ENCODE measurements at regions not wholly inside any gene's neighbourhood (a gene's known extent, or its start where the extent isn't known, plus 50 kb on each side); places are given as distances from the start of the nearest gene placed in this dataset.

DNA sequence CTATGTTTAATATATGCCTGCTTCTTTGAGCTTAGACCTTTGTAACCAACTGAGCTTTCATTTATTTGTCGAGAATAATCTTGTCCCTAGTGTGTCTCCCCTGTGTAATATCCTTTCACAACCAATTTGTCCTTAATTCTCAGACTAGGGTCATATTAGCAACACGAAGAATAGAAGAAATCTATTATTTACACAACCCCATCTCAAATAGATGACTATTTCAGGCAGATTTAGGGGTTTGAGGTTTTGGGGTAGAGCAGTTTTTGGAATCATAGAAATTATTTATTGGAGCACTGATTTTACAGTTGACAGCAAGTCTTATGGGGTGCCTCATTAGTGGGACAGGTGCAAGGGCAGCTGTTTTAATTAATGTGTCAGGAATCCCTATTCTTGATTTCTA is 91.2 kb upstream of the ANO4 start:
- Histone ChIP-seq H3K4me2 (ENCODE audit: insufficient read depth, low read length) (no peak overlapping the region), H4K20me1 (ENCODE audit: insufficient read depth, low read length) (no peaks in the 10 kb centered on the region)
- TF ChIP-seq, protein P1, sequence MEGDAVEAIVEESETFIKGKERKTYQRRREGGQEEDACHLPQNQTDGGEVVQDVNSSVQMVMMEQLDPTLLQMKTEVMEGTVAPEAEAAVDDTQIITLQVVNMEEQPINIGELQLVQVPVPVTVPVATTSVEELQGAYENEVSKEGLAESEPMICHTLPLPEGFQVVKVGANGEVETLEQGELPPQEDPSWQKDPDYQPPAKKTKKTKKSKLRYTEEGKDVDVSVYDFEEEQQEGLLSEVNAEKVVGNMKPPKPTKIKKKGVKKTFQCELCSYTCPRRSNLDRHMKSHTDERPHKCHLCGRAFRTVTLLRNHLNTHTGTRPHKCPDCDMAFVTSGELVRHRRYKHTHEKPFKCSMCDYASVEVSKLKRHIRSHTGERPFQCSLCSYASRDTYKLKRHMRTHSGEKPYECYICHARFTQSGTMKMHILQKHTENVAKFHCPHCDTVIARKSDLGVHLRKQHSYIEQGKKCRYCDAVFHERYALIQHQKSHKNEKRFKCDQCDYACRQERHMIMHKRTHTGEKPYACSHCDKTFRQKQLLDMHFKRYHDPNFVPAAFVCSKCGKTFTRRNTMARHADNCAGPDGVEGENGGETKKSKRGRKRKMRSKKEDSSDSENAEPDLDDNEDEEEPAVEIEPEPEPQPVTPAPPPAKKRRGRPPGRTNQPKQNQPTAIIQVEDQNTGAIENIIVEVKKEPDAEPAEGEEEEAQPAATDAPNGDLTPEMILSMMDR (IDR thresholded peaks at IDR 0.05; ENCODE audit: extremely low read depth, low read depth, low read length): no peak

DNA sequence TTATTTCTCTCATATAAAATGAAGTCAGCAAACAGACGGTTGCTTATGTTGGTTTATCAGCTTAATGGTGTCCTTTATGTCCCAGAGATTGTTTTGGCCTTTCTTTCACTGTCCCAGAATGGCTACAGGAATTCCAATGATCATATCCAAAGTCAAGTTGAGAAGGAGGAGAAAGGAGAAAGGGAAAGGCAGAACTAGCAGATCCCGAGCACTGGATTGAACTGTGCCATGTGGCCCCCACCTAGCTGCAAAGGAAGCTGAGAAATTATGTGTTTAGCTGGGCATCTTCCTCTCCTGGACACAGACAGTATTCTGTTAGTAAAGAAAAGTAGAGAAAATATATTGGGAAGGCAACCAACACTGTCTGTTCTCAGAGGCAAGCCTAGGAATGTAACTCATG is 90.7 kb upstream of the ANO4 start:
- H3K4me1 ChIP-seq (ENCODE audit: insufficient read depth, low read length): no peaks in the 10 kb centered on the region
- H2AFZ ChIP-seq (ENCODE audit: low read length): no peak overlapping the region
- no peak overlapping the region for H3K27ac ChIP-seq (ENCODE audit: low read depth, low read length)
- no peaks in the 10 kb centered on the region for H3K36me3 ChIP-seq (ENCODE audit: insufficient read depth, low read length)
- no peaks in the 10 kb centered on the region for H3K79me2 ChIP-seq (ENCODE audit: insufficient read depth, low read length)
- H3K4me2 ChIP-seq (ENCODE audit: insufficient read depth, low read length): no peak overlapping the region
- TF ChIP-seq, protein P1 (IDR thresholded peaks at IDR 0.05; ENCODE audit: extremely low read depth, low read depth, low read length): no peak
- H3K27me3 ChIP-seq (ENCODE audit: insufficient read depth, low read length): no peaks in the 10 kb centered on the region
- no peaks in the 10 kb centered on the region for H3K9me3 ChIP-seq (ENCODE audit: low read depth, low read length)
- no peak overlapping the region for H3K4me3 ChIP-seq (ENCODE audit: insufficient read depth, low read length)
- no peaks in the 10 kb centered on the region for H4K20me1 ChIP-seq (ENCODE audit: insufficient read depth, low read length)
- DNase-seq (ENCODE audit: insufficient read length, low spot score, missing footprints): no peak

More for the DNA sequence above, 91.2 kb upstream of the ANO4 start:
- no peaks in the 10 kb centered on the region for H3K79me2 ChIP-seq (ENCODE audit: insufficient read depth, low read length)
- DNase-seq (ENCODE audit: insufficient read length, low spot score, missing footprints): no peak
- no peak overlapping the region for H2AFZ ChIP-seq (ENCODE audit: low read length)
- no peaks in the 10 kb centered on the region for H3K36me3 ChIP-seq (ENCODE audit: insufficient read depth, low read length)
- H3K9me3 ChIP-seq (ENCODE audit: low read depth, low read length): no peaks in the 10 kb centered on the region
- no peaks in the 10 kb centered on the region for H3K27me3 ChIP-seq (ENCODE audit: insufficient read depth, low read length)
- no peak overlapping the region for H3K4me3 ChIP-seq (ENCODE audit: insufficient read depth, low read length)
- H3K4me1 ChIP-seq (ENCODE audit: insufficient read depth, low read length): no peaks in the 10 kb centered on the region
- H3K27ac ChIP-seq (ENCODE audit: low read depth, low read length): no peak overlapping the region

DNA sequence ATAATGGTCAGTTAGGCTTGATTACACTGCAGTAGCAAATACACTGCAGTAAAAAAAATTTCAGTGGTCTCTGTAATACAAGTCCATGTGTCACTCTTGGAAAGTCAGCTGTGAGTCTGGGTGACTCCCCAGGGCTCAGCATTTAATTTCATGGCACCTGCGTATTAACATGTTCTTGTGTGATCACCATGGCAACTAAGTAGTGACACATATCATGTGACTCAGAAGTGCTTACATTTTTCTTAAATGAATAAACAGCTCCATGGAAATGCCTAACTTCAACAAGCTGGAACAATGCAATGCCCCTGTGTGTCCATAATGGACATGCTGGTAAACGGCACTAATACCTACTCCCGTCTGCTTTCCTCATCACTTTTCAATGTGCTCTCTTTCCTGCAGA is 88.5 kb upstream of the ANO4 start:
- Histone ChIP-seq H3K4me2 (ENCODE audit: insufficient read depth, low read length) (peak overlapping the region; percentile 4), H2AFZ (ENCODE audit: low read length) (no peak overlapping the region), H4K20me1 (ENCODE audit: insufficient read depth, low read length) (no peaks in the 10 kb centered on the region), H3K27ac (ENCODE audit: low read depth, low read length) (no peak overlapping the region), H3K4me1 (ENCODE audit: insufficient read depth, low read length) (no peaks in the 10 kb centered on the region), H3K36me3 (ENCODE audit: insufficient read depth, low read length) (no peaks in the 10 kb centered on the region), H3K79me2 (ENCODE audit: insufficient read depth, low read length) (no peaks in the 10 kb centered on the region), H3K4me3 (ENCODE audit: insufficient read depth, low read length) (no peak overlapping the region), H3K9me3 (ENCODE audit: low read depth, low read length) (no peaks in the 10 kb centered on the region), H3K27me3 (ENCODE audit: insufficient read depth, low read length) (no peaks in the 10 kb centered on the region)
- TF ChIP-seq, protein P1 (IDR thresholded peaks at IDR 0.05; ENCODE audit: extremely low read depth, low read depth, low read length): no peak
- no peak for DNase-seq (ENCODE audit: insufficient read length, low spot score, missing footprints)

DNA sequence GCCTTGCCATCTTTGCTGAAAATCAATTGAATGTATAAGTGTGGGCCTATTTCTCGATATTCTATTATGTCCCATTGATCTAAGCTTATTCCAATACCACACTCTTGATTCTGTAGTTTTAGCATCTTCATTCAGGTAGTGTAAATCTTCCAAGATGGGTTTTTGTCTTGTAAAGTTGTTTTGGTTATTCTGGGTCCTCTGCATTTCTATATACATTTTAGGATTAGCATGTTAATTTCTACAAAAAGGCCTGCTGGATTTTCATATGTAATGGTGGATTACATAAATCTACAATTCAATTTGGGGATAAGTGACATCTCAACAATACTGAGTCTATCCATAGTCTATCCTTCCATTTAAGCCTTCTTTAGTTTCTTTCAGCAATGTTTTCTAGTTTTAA is 86.0 kb upstream of the ANO4 start:
- no peaks in the 10 kb centered on the region for H4K20me1 ChIP-seq (ENCODE audit: insufficient read depth, low read length)
- no peak overlapping the region for H3K27ac ChIP-seq (ENCODE audit: low read depth, low read length)
- H3K4me3 ChIP-seq (ENCODE audit: insufficient read depth, low read length): no peak overlapping the region
- DNase-seq (ENCODE audit: insufficient read length, low spot score, missing footprints): no peak
- no peak overlapping the region for H2AFZ ChIP-seq (ENCODE audit: low read length)
- H3K36me3 ChIP-seq (ENCODE audit: insufficient read depth, low read length): no peaks in the 10 kb centered on the region
- no peaks in the 10 kb centered on the region for H3K79me2 ChIP-seq (ENCODE audit: insufficient read depth, low read length)
- H3K9me3 ChIP-seq (ENCODE audit: low read depth, low read length): no peaks in the 10 kb centered on the region
- H3K4me1 ChIP-seq (ENCODE audit: insufficient read depth, low read length): no peaks in the 10 kb centered on the region
- TF ChIP-seq, protein P1 (IDR thresholded peaks at IDR 0.05; ENCODE audit: extremely low read depth, low read depth, low read length): no peak
- H3K4me2 ChIP-seq (ENCODE audit: insufficient read depth, low read length): no peak overlapping the region
- H3K27me3 ChIP-seq (ENCODE audit: insufficient read depth, low read length): no peaks in the 10 kb centered on the region

Measured in osteoblast (primary cell).